HEK293 (cell line): ENCODE measurements at regions not wholly inside any gene's neighbourhood (a gene's known extent, or its start where the extent isn't known, plus 50 kb on each side); places are given as distances from the start of the nearest gene placed in this dataset.

ENCODE experiments used
- CTCF ChIA-PET: fragments of 350-600 bp; formaldehyde crosslinking; extraction: SDS; loops from one replicate; lab custom pipeline; 2021; ENCODE audit warnings: antibody characterized with exemption; lab: Yijun Ruan, JAX
- POLR2A ChIA-PET: fragments of 300-600 bp; formaldehyde crosslinking; extraction: SDS; loops from one replicate; lab custom pipeline; 2020; ENCODE audit warnings: antibody characterized with exemption, inconsistent platforms; lab: Yijun Ruan, JAX
- H3K27ac ChIP-seq: fragments of 200-500 bp; sonication (Bioruptor generic); 2 replicates; pipeline ENCODE4 v1.5.1; 2014; ENCODE audit warnings: low read depth, low read length, control low read depth, inconsistent platforms; ENCODE audit errors: extremely low read depth
- H3K36me3 ChIP-seq, 2 experiments: fragments of 200-500 bp in 1 of 2; sonication (Bioruptor generic) in 1 of 2; 1 replicate in 1 of 2; 2 replicates in 1 of 2; pipeline ENCODE4 v1.5.1; 2014 to 2017; ENCODE audit warnings: inconsistent platforms in 2 of 2, low read length in 2 of 2; ENCODE audit not compliant: control insufficient read depth in 2 of 2, insufficient read depth in 1 of 2
- H3K4me1 ChIP-seq: fragments of 200-500 bp; sonication (Bioruptor generic); 2 replicates; pipeline ENCODE4 v1.5.1; 2014; ENCODE audit warnings: mild to moderate bottlenecking, low read length, inconsistent platforms; ENCODE audit not compliant: control insufficient read depth, insufficient read depth
- H3K4me3 ChIP-seq: 2 replicates; pipeline ENCODE4 v1.5.1; 2011; ENCODE audit warnings: low read depth, mild to moderate bottlenecking, control low read depth, low read length, moderate library complexity
- H3K9me3 ChIP-seq: fragments of 200-500 bp; sonication (Bioruptor generic); 2 replicates; pipeline ENCODE4 v1.5.1; 2014; ENCODE audit warnings: low read depth, low read length, inconsistent platforms; ENCODE audit not compliant: control insufficient read depth, insufficient read depth
- GLIS1 ChIP-seq: fragments of 450-650 bp; formaldehyde crosslinking; IDR thresholded peaks from 2 replicates; pipeline ENCODE4 v1.5.1; 2016; ENCODE audit warnings: missing biosample characterization, missing genetic modification characterization
- KLF7 ChIP-seq: fragments of 450-650 bp; formaldehyde crosslinking; IDR thresholded peaks from 2 replicates; pipeline ENCODE4 v1.5.1; 2016; ENCODE audit warnings: missing biosample characterization, missing genetic modification characterization, borderline replicate concordance
- PRDM2 ChIP-seq: fragments of 450-650 bp; formaldehyde crosslinking; IDR thresholded peaks from 2 replicates; pipeline ENCODE4 v1.5.1; 2016; ENCODE audit warnings: missing biosample characterization, missing genetic modification characterization, borderline replicate concordance
- PRDM4 ChIP-seq: fragments of 450-650 bp; formaldehyde crosslinking; IDR thresholded peaks from 2 replicates; pipeline ENCODE4 v1.5.1; 2017; ENCODE audit warnings: missing biosample characterization, missing genetic modification characterization
- SETDB1 ChIP-seq: IDR thresholded peaks from one replicate; pipeline ENCODE4 v1.6.1; 2017; ENCODE audit warnings: mild to moderate bottlenecking, low read length, moderate library complexity, mixed read lengths; ENCODE audit not compliant: insufficient read length
- SP2 ChIP-seq: fragments of 450-650 bp; formaldehyde crosslinking; IDR thresholded peaks from 2 replicates; pipeline ENCODE4 v1.5.1; 2016; ENCODE audit warnings: missing biosample characterization, missing genetic modification characterization
- ZBTB20 ChIP-seq: fragments of 450-650 bp; formaldehyde crosslinking; IDR thresholded peaks from 2 replicates; pipeline ENCODE4 v1.5.1; 2016; ENCODE audit warnings: missing biosample characterization, missing genetic modification characterization
- ZBTB44 ChIP-seq: fragments of 450-650 bp; IDR thresholded peaks from 2 replicates; pipeline ENCODE4 v1.5.1; 2018; ENCODE audit warnings: missing biosample characterization, mild to moderate bottlenecking, missing genetic modification characterization
- ZFHX2 ChIP-seq: fragments of 450-650 bp; formaldehyde crosslinking; conservative IDR thresholded peaks from 2 replicates; pipeline ENCODE4 v1.5.1; 2016; ENCODE audit warnings: missing biosample characterization, missing genetic modification characterization
- ZFP37 ChIP-seq: fragments of 450-650 bp; formaldehyde crosslinking; IDR thresholded peaks from 2 replicates; pipeline ENCODE4 v1.5.1; 2016; ENCODE audit warnings: missing biosample characterization, missing genetic modification characterization
- ZNF148 ChIP-seq: fragments of 450-650 bp; formaldehyde crosslinking; IDR thresholded peaks from 2 replicates; pipeline ENCODE4 v1.5.0; 2017; ENCODE audit warnings: missing biosample characterization, missing genetic modification characterization, borderline replicate concordance
- ZNF169 ChIP-seq: fragments of 450-650 bp; formaldehyde crosslinking; IDR thresholded peaks from 2 replicates; pipeline ENCODE4 v1.5.1; 2016; ENCODE audit warnings: missing biosample characterization, missing genetic modification characterization
- ZNF266 ChIP-seq: fragments of 450-650 bp; formaldehyde crosslinking; IDR thresholded peaks from 2 replicates; pipeline ENCODE4 v1.5.1; 2016; ENCODE audit warnings: missing biosample characterization, missing genetic modification characterization, low read depth
- ZNF292 ChIP-seq: fragments of 450-650 bp; formaldehyde crosslinking; IDR thresholded peaks from 2 replicates; pipeline ENCODE4 v1.5.1; 2016; ENCODE audit warnings: low read depth, missing biosample characterization, missing genetic modification characterization, borderline replicate concordance
- ZNF302 ChIP-seq: fragments of 450-650 bp; formaldehyde crosslinking; IDR thresholded peaks from 2 replicates; pipeline ENCODE4 v1.5.1; 2016; ENCODE audit warnings: missing biosample characterization, missing genetic modification characterization, low read depth
- ZNF433 ChIP-seq: fragments of 450-650 bp; formaldehyde crosslinking; IDR thresholded peaks from 2 replicates; pipeline ENCODE4 v1.5.1; 2016; ENCODE audit warnings: missing biosample characterization, missing genetic modification characterization, low read depth
- ZNF585B ChIP-seq: fragments of 450-650 bp; formaldehyde crosslinking; IDR thresholded peaks from 2 replicates; pipeline ENCODE4 v1.5.1; 2016; ENCODE audit warnings: missing biosample characterization, missing genetic modification characterization
- ZNF785 ChIP-seq: fragments of 450-650 bp; formaldehyde crosslinking; IDR thresholded peaks from 2 replicates; pipeline ENCODE4 v1.5.1; 2016; ENCODE audit warnings: missing biosample characterization, missing genetic modification characterization
- ZSCAN30 ChIP-seq: fragments of 450-650 bp; IDR thresholded peaks from 2 replicates; pipeline ENCODE4 v1.5.1; 2018; ENCODE audit warnings: missing biosample characterization, mild to moderate bottlenecking, missing genetic modification characterization, moderate library complexity
- ZSCAN4 ChIP-seq: fragments of 450-650 bp; formaldehyde crosslinking; IDR thresholded peaks from 2 replicates; pipeline ENCODE4 v1.5.1; 2017; ENCODE audit warnings: missing biosample characterization, missing genetic modification characterization

- TF ChIP-seq ZNF433 (tag by site-specific recombination): no peak
- no peak for TF ChIP-seq ZNF169 (tag by site-specific recombination)
- TF ChIP-seq ZSCAN30 (tag by site-specific recombination): no peak
- TF ChIP-seq PRDM2 (tag by site-specific recombination): no peak
- TF ChIP-seq ZNF266 (tag by site-specific recombination): no peak
- TF ChIP-seq ZFP37 (tag by site-specific recombination): no peak
- no peak for TF ChIP-seq ZFHX2
- no peak for TF ChIP-seq GLIS1
- TF ChIP-seq ZNF302 (tag by site-specific recombination): no peak
Measured at GRCh38 chr17:13879961-13880466, 189.3 kb upstream of the COX10 start (continued).

- Histone ChIP-seq H3K36me3 (no peaks in the 10 kb centered on the region), H3K4me1 (no peaks in the 10 kb centered on the region), H3K27ac (no peak overlapping the region), H3K4me3 (no peak overlapping the region), H3K9me3 (no peaks in the 10 kb centered on the region)
- ChIA-PET POLR2A (no interaction called here), CTCF (no interaction called here)
- TF ChIP-seq ZNF148 (tag by site-specific recombination): no peak
Measured at GRCh38 chr17:13883659-13884058, 185.6 kb upstream of the COX10 start.

GRCh38 chr17:13884347-13884746 is 185.0 kb upstream of the COX10 start:
- Histone ChIP-seq H3K27ac (no peak overlapping the region), H3K4me1 (no peaks in the 10 kb centered on the region), H3K36me3 (no peaks in the 10 kb centered on the region), H3K4me3 (no peak overlapping the region), H3K9me3 (no peaks in the 10 kb centered on the region)
- POLR2A ChIA-PET: no interaction called here
- CTCF ChIA-PET: interaction anchor here (0.8 kb wide), 1 partner anchor 446 kb away, joined by 4 read pairs; no protein-coding TSS in a partner anchor
- TF ChIP-seq PRDM4 (tag by site-specific recombination) (no peak), ZNF292 (tag by site-specific recombination) (no peak), ZNF785 (no peak), SETDB1 (no peak), SP2 (tag by site-specific recombination) (no peak), KLF7 (no peak), ZNF585B (tag by site-specific recombination) (no peak), ZBTB44 (tag by site-specific recombination) (no peak), ZSCAN4 (no peak), ZBTB20 (tag by site-specific recombination) (no peak)
